H9 (cell line): ENCODE measurements at regions not wholly inside any gene's neighbourhood (a gene's known extent, or its start where the extent isn't known, plus 50 kb on each side); places are given as distances from the start of the nearest gene placed in this dataset.

Source experiments
- DNase-seq: peaks from one replicate; pipeline ENCODE4 v3.0.0-alpha.2; 2017
- H2AFZ ChIP-seq: one replicate; pipeline ENCODE4 v1.6.1; 2013; ENCODE audit warnings: mild to moderate bottlenecking, low read length, control low read depth, moderate library complexity
- H2AK5ac ChIP-seq: 2 replicates; pipeline ENCODE4 v1.6.1; 2013; ENCODE audit warnings: low read length, control low read depth, mixed read lengths; ENCODE audit not compliant: insufficient read length
- H2BK120ac ChIP-seq: one replicate; pipeline ENCODE4 v1.6.1; 2013; ENCODE audit warnings: low read depth, mild to moderate bottlenecking, low read length, control low read depth, inconsistent platforms; ENCODE audit not compliant: poor library complexity, severe bottlenecking
- H2BK12ac ChIP-seq: 2 replicates; pipeline ENCODE4 v1.6.1; 2013; ENCODE audit warnings: low read length, control low read depth, mixed read lengths, low read depth; ENCODE audit not compliant: insufficient read length
- H2BK15ac ChIP-seq: 2 replicates; pipeline ENCODE4 v1.6.1; 2013; ENCODE audit warnings: low read depth, low read length, control low read depth
- H2BK20ac ChIP-seq: one replicate; pipeline ENCODE4 v1.6.1; 2013; ENCODE audit warnings: low read depth, mild to moderate bottlenecking, low read length, control low read depth, inconsistent platforms; ENCODE audit not compliant: poor library complexity, severe bottlenecking
- H2BK5ac ChIP-seq: 2 replicates; pipeline ENCODE4 v1.6.1; 2013; ENCODE audit warnings: low read length, control low read depth, mixed read lengths; ENCODE audit not compliant: insufficient read length
- H3K14ac ChIP-seq: 2 replicates; pipeline ENCODE4 v1.6.1; 2013; ENCODE audit warnings: low read length, control low read depth; ENCODE audit not compliant: insufficient read depth
- H3K18ac ChIP-seq: 2 replicates; pipeline ENCODE4 v1.6.1; 2013; ENCODE audit warnings: low read depth, mild to moderate bottlenecking, mixed read lengths, low read length, control low read depth; ENCODE audit not compliant: insufficient read length
- H3K23ac ChIP-seq: 2 replicates; pipeline ENCODE4 v1.6.1; 2013; ENCODE audit warnings: low read length, control low read depth, mixed read lengths, low read depth; ENCODE audit not compliant: insufficient read length
- H3K23me2 ChIP-seq: 2 replicates; pipeline ENCODE4 v1.6.1; 2013; ENCODE audit warnings: low read depth, mild to moderate bottlenecking, mixed read lengths, low read length, control low read depth; ENCODE audit not compliant: insufficient read length, poor library complexity, severe bottlenecking
- H3K27ac ChIP-seq: 2 replicates; pipeline ENCODE4 v1.5.1; 2013; ENCODE audit warnings: low read length, control low read depth, mixed read lengths, low read depth; ENCODE audit not compliant: insufficient read length
- H3K27me3 ChIP-seq: 2 replicates; pipeline ENCODE4 v1.6.1; 2013; ENCODE audit warnings: low read length, control low read depth, inconsistent platforms; ENCODE audit not compliant: insufficient read depth
- H3K4ac ChIP-seq: 2 replicates; pipeline ENCODE4 v1.6.1; 2013; ENCODE audit warnings: low read depth, mild to moderate bottlenecking, control low read depth, inconsistent platforms, low read length, moderate library complexity
- H3K4me1 ChIP-seq: 2 replicates; pipeline ENCODE4 v1.6.1; 2013; ENCODE audit warnings: low read length, control low read depth, inconsistent platforms; ENCODE audit not compliant: insufficient read depth
- H3K4me2 ChIP-seq: 2 replicates; pipeline ENCODE4 v1.6.1; 2013; ENCODE audit warnings: low read length, control low read depth, mixed read lengths; ENCODE audit not compliant: insufficient read length, insufficient read depth
- H3K56ac ChIP-seq: 2 replicates; pipeline ENCODE4 v1.6.1; 2013; ENCODE audit warnings: low read depth, mild to moderate bottlenecking, mixed read lengths, low read length, control low read depth; ENCODE audit not compliant: insufficient read length
- H3K79me1 ChIP-seq: 2 replicates; pipeline ENCODE4 v1.6.1; 2013; ENCODE audit warnings: low read depth, mild to moderate bottlenecking, moderate library complexity, low read length, control low read depth, inconsistent platforms; ENCODE audit not compliant: insufficient read depth, poor library complexity, severe bottlenecking
- H3K79me2 ChIP-seq: 2 replicates; pipeline ENCODE4 v1.6.1; 2013; ENCODE audit warnings: low read length, control low read depth, inconsistent platforms; ENCODE audit not compliant: insufficient read depth
- H3K9ac ChIP-seq: 2 replicates; pipeline ENCODE4 v1.6.1; 2013; ENCODE audit warnings: low read length, control low read depth, mixed read lengths; ENCODE audit not compliant: insufficient read length; ENCODE audit errors: extremely low read depth
- H3K9me3 ChIP-seq: one replicate; pipeline ENCODE4 v1.6.1; 2013; ENCODE audit warnings: low read depth, low read length, inconsistent platforms; ENCODE audit not compliant: control insufficient read depth
- H3T11ph ChIP-seq: one replicate; pipeline ENCODE4 v1.6.1; 2013; ENCODE audit warnings: mild to moderate bottlenecking, low read length, control low read depth, inconsistent platforms
- H4K20me1 ChIP-seq: one replicate; pipeline ENCODE4 v1.6.1; 2013; ENCODE audit not compliant: control insufficient read depth, insufficient read length, insufficient read depth
- H4K5ac ChIP-seq: 2 replicates; pipeline ENCODE4 v1.6.1; 2013; ENCODE audit warnings: low read depth, mild to moderate bottlenecking, mixed read lengths, low read length, control low read depth; ENCODE audit not compliant: insufficient read length
- H4K8ac ChIP-seq: replicated peaks from 2 replicates; pipeline ENCODE4 v1.6.1; 2013; ENCODE audit warnings: low read length, control low read depth, mixed read lengths, low read depth; ENCODE audit not compliant: insufficient read length
- H4K91ac ChIP-seq: 2 replicates; pipeline ENCODE4 v1.6.1; 2013; ENCODE audit warnings: low read depth, mild to moderate bottlenecking, moderate library complexity, mixed read lengths, low read length, control low read depth; ENCODE audit not compliant: insufficient read length
- H3K27ac Mint-ChIP-seq, 3 experiments: 2 replicates in 2 of 3; 3 replicates in 1 of 3; pipeline ENCODE4 v1.8.0; 2020 to 2021; ENCODE audit warnings: mixed read lengths in 3 of 3, mild to moderate bottlenecking in 1 of 3, moderate library complexity in 1 of 3
- H3K27me3 Mint-ChIP-seq: 2 replicates; pipeline ENCODE4 v1.8.0; 2021; ENCODE audit warnings: low read depth, mild to moderate bottlenecking, moderate library complexity, mixed read lengths
- H3K36me3 Mint-ChIP-seq, 3 experiments: 2 replicates in 2 of 3; 3 replicates in 1 of 3; pipeline ENCODE4 v1.8.0; 2020 to 2021; ENCODE audit warnings: low read depth in 3 of 3, mixed read lengths in 3 of 3; ENCODE audit not compliant: insufficient read depth in 1 of 3
- H3K4me1 Mint-ChIP-seq, 2 experiments: 2 replicates each; pipeline ENCODE4 v1.8.0; 2020; ENCODE audit warnings: mixed read lengths in 2 of 2
- H3K4me3 Mint-ChIP-seq, 2 experiments: 2 replicates in 1 of 2; 3 replicates in 1 of 2; pipeline ENCODE4 v1.8.0; 2020 to 2021; ENCODE audit warnings: mild to moderate bottlenecking in 2 of 2, mixed read lengths in 2 of 2, moderate library complexity in 1 of 2
- H3K9me3 Mint-ChIP-seq, 2 experiments: 2 replicates in 1 of 2; 3 replicates in 1 of 2; pipeline ENCODE4 v1.8.0; 2020; ENCODE audit warnings: mild to moderate bottlenecking in 2 of 2, mixed read lengths in 2 of 2, moderate library complexity in 1 of 2
- WGBS: extraction: QIAGEN DNeasy Blood & Tissue Kit; methylation state at CpG from one replicate; pipeline ENCODE4 v1.1.7; 2013; ENCODE audit warnings: missing lambda C conversion rate, low lambda C conversion rate, mixed read lengths; ENCODE audit not compliant: insufficient read length; ENCODE audit errors: extremely low coverage; 5-methylcytosine and 5-hydroxymethylcytosine counted together
- TF ChIP-seq, protein P1 (sequence below): fragments of 200-600 bp; sonication (generic); conservative IDR thresholded peaks from 3 replicates; pipeline ENCODE4 v1.8.0; 2021; ENCODE audit warnings: antibody characterized with exemption, mild to moderate bottlenecking

- H3K4ac ChIP-seq: no peak overlapping the region
- no peaks in the 10 kb centered on the region for H4K20me1 ChIP-seq
- no peak overlapping the region for H3K27ac ChIP-seq
- H3K4me2 ChIP-seq: no peak overlapping the region
- no peak overlapping the region for H2BK5ac ChIP-seq
- H2BK120ac ChIP-seq: no peak overlapping the region
- H4K91ac ChIP-seq: no peak overlapping the region
- H2BK20ac ChIP-seq: no peak overlapping the region
- no peaks in the 10 kb centered on the region for H3K4me1 ChIP-seq
- H3K14ac ChIP-seq: no peak overlapping the region
- no peak for DNase-seq
- no peak overlapping the region for H3T11ph ChIP-seq
- H3K27ac Mint-ChIP-seq: no peak overlapping the region
- 0 out of 4 replicates have a peak, but pooled peaks cover 0 to 2% of the 10 kb centered on the region in 2 experiments for H3K4me1 Mint-ChIP-seq
- no peak overlapping the region for H3K18ac ChIP-seq
- H3K9ac ChIP-seq: no peak overlapping the region
- no peaks in the 10 kb centered on the region for H3K27me3 ChIP-seq
- H3K23me2 ChIP-seq: no peaks in the 10 kb centered on the region
- peaks cover 21% of the 10 kb centered on the region for H3K27me3 Mint-ChIP-seq
- H2BK15ac ChIP-seq: no peak overlapping the region
- H3K79me1 ChIP-seq: no peaks in the 10 kb centered on the region
- no peaks in the 10 kb centered on the region for H3K9me3 ChIP-seq
- no peak overlapping the region for H2BK12ac ChIP-seq
- no peaks in the 10 kb centered on the region for H3K36me3 Mint-ChIP-seq
- H3K9me3 Mint-ChIP-seq: no peaks in the 10 kb centered on the region
- H2AK5ac ChIP-seq: no peak overlapping the region
- TF ChIP-seq, protein P1, sequence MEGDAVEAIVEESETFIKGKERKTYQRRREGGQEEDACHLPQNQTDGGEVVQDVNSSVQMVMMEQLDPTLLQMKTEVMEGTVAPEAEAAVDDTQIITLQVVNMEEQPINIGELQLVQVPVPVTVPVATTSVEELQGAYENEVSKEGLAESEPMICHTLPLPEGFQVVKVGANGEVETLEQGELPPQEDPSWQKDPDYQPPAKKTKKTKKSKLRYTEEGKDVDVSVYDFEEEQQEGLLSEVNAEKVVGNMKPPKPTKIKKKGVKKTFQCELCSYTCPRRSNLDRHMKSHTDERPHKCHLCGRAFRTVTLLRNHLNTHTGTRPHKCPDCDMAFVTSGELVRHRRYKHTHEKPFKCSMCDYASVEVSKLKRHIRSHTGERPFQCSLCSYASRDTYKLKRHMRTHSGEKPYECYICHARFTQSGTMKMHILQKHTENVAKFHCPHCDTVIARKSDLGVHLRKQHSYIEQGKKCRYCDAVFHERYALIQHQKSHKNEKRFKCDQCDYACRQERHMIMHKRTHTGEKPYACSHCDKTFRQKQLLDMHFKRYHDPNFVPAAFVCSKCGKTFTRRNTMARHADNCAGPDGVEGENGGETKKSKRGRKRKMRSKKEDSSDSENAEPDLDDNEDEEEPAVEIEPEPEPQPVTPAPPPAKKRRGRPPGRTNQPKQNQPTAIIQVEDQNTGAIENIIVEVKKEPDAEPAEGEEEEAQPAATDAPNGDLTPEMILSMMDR: no peak
- H4K5ac ChIP-seq: no peak overlapping the region
- no peak overlapping the region for H2AFZ ChIP-seq
- H4K8ac ChIP-seq: no peak overlapping the region
- no peak overlapping the region for H3K56ac ChIP-seq
- no CpG with 5 or more reads among the region's 10 CpGs for WGBS
- H3K23ac ChIP-seq: no peak overlapping the region
- no peak overlapping the region for H3K4me3 Mint-ChIP-seq
- H3K79me2 ChIP-seq: no peaks in the 10 kb centered on the region
Observed at GRCh38 chr17:45688353-45688752, 95.8 kb upstream of the CRHR1 start.
